ENCODE measurements at regions not wholly inside any gene's neighbourhood (a gene's known extent, or its start where the extent isn't known, plus 50 kb on each side); places are given as distances from the start of the nearest gene placed in this dataset.
A peak's percentile ranks its signal among the peaks of the same experiment; 100 is the strongest.

DNA sequence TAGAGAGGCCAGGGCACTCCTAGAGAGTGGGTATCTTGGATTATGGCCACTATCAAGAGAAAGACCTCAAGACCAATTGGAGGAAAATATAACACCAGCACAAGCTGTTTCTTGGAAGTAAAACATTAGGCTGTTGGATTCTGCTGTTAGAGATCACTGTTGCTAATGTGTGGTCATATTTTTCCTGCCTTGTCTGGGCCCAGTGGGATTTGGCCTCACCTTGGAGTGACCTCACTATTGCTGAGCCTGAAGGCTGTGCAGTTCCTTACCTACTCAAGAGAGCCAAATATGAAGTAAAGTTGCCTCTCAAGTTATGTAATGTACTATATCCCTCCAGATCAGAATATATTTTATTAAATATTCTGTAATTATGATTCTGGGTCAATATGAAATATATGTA lies 355.4 kb upstream of the CTSO start:
- Histone ChIP-seq H3K36me3 (no peaks in the 10 kb centered on the region), H3K9me3 (no peaks in the 10 kb centered on the region), H3K27ac (no peak overlapping the region), H3K4me3 (no peak overlapping the region), H3K27me3 (no peaks in the 10 kb centered on the region), H3K4me1 (peaks cover 0 to 8% (median 0%) of the 10 kb centered on the region in 4 donors)
- no peak for TF ChIP-seq POLR2A (IDR thresholded peaks at IDR 0.05)
- no peak for TF ChIP-seq CTCF (IDR thresholded peaks at IDR 0.05)
- TF ChIP-seq EP300 (IDR thresholded peaks at IDR 0.05): no peak
- no peak for DNase-seq (ENCODE audit: low spot score in 2 of 2)

- Histone ChIP-seq H3K9me3 (no peaks in the 10 kb centered on the region), H3K27me3 (no peaks in the 10 kb centered on the region), H3K4me3 (no peak overlapping the region), H3K27ac (no peak overlapping the region), H3K4me1 (peaks cover 0 to 8% (median 0%) of the 10 kb centered on the region in 4 donors), H3K36me3 (no peaks in the 10 kb centered on the region)
- TF ChIP-seq POLR2A (IDR thresholded peaks at IDR 0.05): no peak
- TF ChIP-seq EP300 (IDR thresholded peaks at IDR 0.05): no peak
- TF ChIP-seq CTCF (IDR thresholded peaks at IDR 0.05): no peak
- WGBS, 2 donors: 82 to 87% methylated on average over 2 of the region's 2 CpGs
- DNase-seq (ENCODE audit: low spot score in 2 of 2): no peak
These were observed 350.0 kb upstream of the CTSO start for GRCh38 chr4:156303708-156304107.

- no peak for DNase-seq (ENCODE audit: low spot score in 2 of 2)
- Histone ChIP-seq H3K4me3 (no peak overlapping the region), H3K4me1 (no peaks in the 10 kb centered on the region), H3K27me3 (no peaks in the 10 kb centered on the region), H3K27ac (no peak overlapping the region), H3K9me3 (no peaks in the 10 kb centered on the region), H3K36me3 (no peaks in the 10 kb centered on the region)
- TF ChIP-seq EP300 (IDR thresholded peaks at IDR 0.05): no peak
- no peak for TF ChIP-seq CTCF (IDR thresholded peaks at IDR 0.05)
- no peak for TF ChIP-seq POLR2A (IDR thresholded peaks at IDR 0.05)
These were observed 344.6 kb upstream of the CTSO start for GRCh38 chr4:156298230-156298629.

- no peaks in the 10 kb centered on the region for H3K9me3 ChIP-seq
- TF ChIP-seq POLR2A (IDR thresholded peaks at IDR 0.05) (no peak), EP300 (IDR thresholded peaks at IDR 0.05) (no peak), CTCF (IDR thresholded peaks at IDR 0.05) (no peak)
- no peak overlapping the region for H3K27ac ChIP-seq
- no peaks in the 10 kb centered on the region for H3K4me1 ChIP-seq
- H3K27me3 ChIP-seq: no peaks in the 10 kb centered on the region
- DNase-seq (ENCODE audit: low spot score in 2 of 2): no peak
- no peak overlapping the region for H3K4me3 ChIP-seq
- WGBS, 2 donors: 35 to 52% methylated on average over 1 of the region's 1 CpG
- no peaks in the 10 kb centered on the region for H3K36me3 ChIP-seq
These were observed 342.1 kb upstream of the CTSO start for GRCh38 chr4:156295676-156296195.

DNA sequence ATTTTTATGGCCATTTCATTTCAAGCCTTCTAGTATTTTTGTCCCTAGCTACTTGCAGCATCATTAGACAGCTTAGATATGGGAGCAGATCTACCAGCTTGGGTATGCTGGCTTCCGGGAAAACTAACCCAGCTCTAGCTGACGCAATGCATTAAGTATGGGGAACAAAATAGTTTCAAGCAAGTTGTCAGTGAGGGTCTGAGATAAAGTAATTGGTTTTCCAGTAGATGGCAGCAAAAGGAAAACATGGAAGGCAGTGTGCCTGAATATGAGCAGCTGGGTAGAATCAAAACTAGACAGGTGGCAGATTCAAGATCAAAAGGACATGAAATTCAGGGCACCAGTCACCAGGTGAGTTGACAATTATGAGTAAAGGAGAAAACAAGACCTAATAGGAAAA lies 340.9 kb upstream of the CTSO start:
- TF ChIP-seq EP300 (IDR thresholded peaks at IDR 0.05) (no peak), CTCF (IDR thresholded peaks at IDR 0.05) (peak in 2 of 5 experiments; percentile 7 to 15), POLR2A (IDR thresholded peaks at IDR 0.05) (no peak)
- WGBS, 2 donors: 43 to 49% methylated on average over 2 of the region's 2 CpGs
- no peaks in the 10 kb centered on the region for H3K9me3 ChIP-seq
- no peak for DNase-seq (ENCODE audit: low spot score in 2 of 2)
- H3K4me1 ChIP-seq: no peaks in the 10 kb centered on the region
- H3K36me3 ChIP-seq: no peaks in the 10 kb centered on the region
- H3K27ac ChIP-seq: no peak overlapping the region
- no peaks in the 10 kb centered on the region for H3K27me3 ChIP-seq
- no peak overlapping the region for H3K4me3 ChIP-seq
